Right ventricle myocardium superior (tissue), 1 donor: ENCODE measurements at regions not wholly inside any gene's neighbourhood (a gene's known extent, or its start where the extent isn't known, plus 50 kb on each side); places are given as distances from the start of the nearest gene placed in this dataset.

ENCODE experiments used
- ATAC-seq: fragments of 200-7000 bp; cut with Tn5 transposase; one replicate; pipeline ENCODE4 v1.9.1; 2020; ENCODE audit warnings: mild to moderate bottlenecking; ENCODE audit not compliant: poor library complexity
- DNase-seq: peaks from one replicate; pipeline ENCODE4 v3.0.0-alpha.2; 2020
- intact Hi-C: fragments of 100-400 bp; cut with DNase I; formaldehyde crosslinking; loops from one replicate; pipeline ENCODE4 v1.11.2; 2022
- donor health status: DM: no; HTN: yes; CAD: no; lungs with severe emphysema.

GRCh38 chr17:72481572-72481971 lies 360.8 kb downstream of the SOX9 start:
- intact Hi-C loops: no loop called here
- no peak for DNase-seq
- no peak for ATAC-seq

GRCh38 chr17:72485596-72485995 lies 364.8 kb downstream of the SOX9 start:
- ATAC-seq: no peak
- intact Hi-C loops: no loop called here
- DNase-seq: no peak

- ATAC-seq (no peak), DNase-seq (no peak)
- intact Hi-C loops: no loop called here
Measured at GRCh38 chr17:72486806-72487205, 366.0 kb downstream of the SOX9 start.

GRCh38 chr17:72487731-72488494 lies 367.1 kb downstream of the SOX9 start:
- DNase-seq (no peak), ATAC-seq (no peak)
- intact Hi-C loops: no loop called here

GRCh38 chr17:72488555-72489271 lies 367.9 kb downstream of the SOX9 start:
- intact Hi-C loops: no loop called here
- no peak for DNase-seq
- ATAC-seq: no peak

- ATAC-seq: no peak
- intact Hi-C loops: no loop called here
- DNase-seq: no peak
Measured at GRCh38 chr17:72489272-72489641, 368.4 kb downstream of the SOX9 start.

GRCh38 chr17:72491102-72491501 lies 370.3 kb downstream of the SOX9 start:
- DNase-seq (no peak), ATAC-seq (no peak)
- intact Hi-C loops: no loop called here

GRCh38 chr17:72492494-72492893 lies 371.7 kb downstream of the SOX9 start:
- intact Hi-C loops: no loop called here
- DNase-seq: no peak
- no peak for ATAC-seq

- no peak for ATAC-seq
- DNase-seq: no peak
- intact Hi-C loops: no loop called here
Measured at GRCh38 chr17:72492941-72493340, 372.1 kb downstream of the SOX9 start.

- no peak for ATAC-seq
- DNase-seq: no peak
- intact Hi-C loops: no loop called here
Measured at GRCh38 chr17:72494566-72494965, 373.7 kb downstream of the SOX9 start.

GRCh38 chr17:72496461-72496860 lies 375.6 kb downstream of the SOX9 start:
- DNase-seq (no peak), ATAC-seq (no peak)
- intact Hi-C loops: no loop called here

- intact Hi-C loops: no loop called here
- ATAC-seq: no peak
- no peak for DNase-seq
Measured at GRCh38 chr17:72497915-72498314, 377.1 kb downstream of the SOX9 start.

- DNase-seq: no peak
Measured at GRCh38 chr17:72498364-72499210, 377.8 kb downstream of the SOX9 start.

GRCh38 chr17:72501404-72502370 lies 380.9 kb downstream of the SOX9 start:
- DNase-seq (no peak), ATAC-seq (no peak)
- intact Hi-C loops: no loop called here

More at GRCh38 chr17:72498364-72499210, 377.8 kb downstream of the SOX9 start:
- ATAC-seq: no peak
- intact Hi-C loops: no loop called here

- ATAC-seq (peak; percentile 67), DNase-seq (no peak)
- intact Hi-C loops: no loop called here
Measured at GRCh38 chr17:72502371-72503341, 381.8 kb downstream of the SOX9 start.

GRCh38 chr17:72503556-72503955 lies 382.7 kb downstream of the SOX9 start:
- ATAC-seq (no peak), DNase-seq (no peak)
- intact Hi-C loops: no loop called here

- ATAC-seq (no peak), DNase-seq (no peak)
- intact Hi-C loops: no loop called here
Measured at GRCh38 chr17:72504783-72505182, 384.0 kb downstream of the SOX9 start.
